ENCODE measurements at regions not wholly inside any gene's neighbourhood (a gene's known extent, or its start where the extent isn't known, plus 50 kb on each side); places are given as distances from the start of the nearest gene placed in this dataset.

GRCh38 chr10:61130366-61130765 lies 186.4 kb upstream of the RHOBTB1 start:
- TF ChIP-seq CTCF (IDR thresholded peaks at IDR 0.05), result no peak
- no peak for TF ChIP-seq POLR2A (IDR thresholded peaks at IDR 0.05)
- Histone ChIP-seq H3K4me3 (no peak overlapping the region), H3K27ac (no peak overlapping the region), H3K4me1 (no peaks in the 10 kb centered on the region), H3K36me3 (no peaks in the 10 kb centered on the region), H3K27me3 (no peaks in the 10 kb centered on the region), H3K9me3 (no peaks in the 10 kb centered on the region)
- DNase-seq, result no peak

- TF ChIP-seq CTCF (IDR thresholded peaks at IDR 0.05) (no peak), POLR2A (IDR thresholded peaks at IDR 0.05) (no peak)
- H3K27ac ChIP-seq, result no peak overlapping the region
- peaks cover 0 to 4% (median 0%) of the 10 kb centered on the region in 4 donors for H3K4me1 ChIP-seq
- DNase-seq, result no peak
- H3K9me3 ChIP-seq, result no peaks in the 10 kb centered on the region
- H3K36me3 ChIP-seq, result no peaks in the 10 kb centered on the region
- no peak overlapping the region for H3K4me3 ChIP-seq
- H3K27me3 ChIP-seq, result no peaks in the 10 kb centered on the region
Observed at GRCh38 chr10:61128196-61128595, 184.2 kb upstream of the RHOBTB1 start.

- Histone ChIP-seq H3K4me3 (no peak overlapping the region), H3K27ac (peak overlapping the region in 1 of 4 donors; percentile 28), H3K4me1 (peaks cover 0 to 4% (median 0%) of the 10 kb centered on the region in 4 donors), H3K27me3 (no peaks in the 10 kb centered on the region), H3K36me3 (no peaks in the 10 kb centered on the region), H3K9me3 (no peaks in the 10 kb centered on the region)
- no peak for TF ChIP-seq CTCF (IDR thresholded peaks at IDR 0.05)
- TF ChIP-seq POLR2A (IDR thresholded peaks at IDR 0.05), result no peak
- DNase-seq, result no peak
Observed at GRCh38 chr10:61125560-61126170, 181.7 kb upstream of the RHOBTB1 start.

- Histone ChIP-seq H3K27ac (peak overlapping the region in 1 of 4 donors; percentile 28), H3K27me3 (no peaks in the 10 kb centered on the region), H3K4me1 (peaks cover 0 to 4% (median 0%) of the 10 kb centered on the region in 4 donors), H3K36me3 (no peaks in the 10 kb centered on the region), H3K4me3 (no peak overlapping the region), H3K9me3 (no peaks in the 10 kb centered on the region)
- TF ChIP-seq POLR2A (IDR thresholded peaks at IDR 0.05), result no peak
- TF ChIP-seq CTCF (IDR thresholded peaks at IDR 0.05), result no peak
- no peak for DNase-seq
Observed at GRCh38 chr10:61124756-61125530, 181.0 kb upstream of the RHOBTB1 start.

- Histone ChIP-seq H3K36me3 (no peaks in the 10 kb centered on the region), H3K4me3 (no peak overlapping the region), H3K9me3 (no peaks in the 10 kb centered on the region), H3K27ac (no peak overlapping the region), H3K27me3 (no peaks in the 10 kb centered on the region), H3K4me1 (peaks cover 0 to 4% (median 0%) of the 10 kb centered on the region in 4 donors)
- no peak for DNase-seq
- TF ChIP-seq CTCF (IDR thresholded peaks at IDR 0.05) (no peak), POLR2A (IDR thresholded peaks at IDR 0.05) (no peak)
Observed at GRCh38 chr10:61120805-61121204, 176.8 kb upstream of the RHOBTB1 start.

All from Peyer's patch (tissue), 4 donors.